Gastroesophageal sphincter (tissue), 4 donors: ENCODE measurements at regions not wholly inside any gene's neighbourhood (a gene's known extent, or its start where the extent isn't known, plus 50 kb on each side); places are given as distances from the start of the nearest gene placed in this dataset.

Experiments used
- ATAC-seq: fragments of 150-250 bp; one replicate; pipeline ENCODE4 v1.9.1; 2016; ENCODE audit warnings: mild to moderate bottlenecking, moderate library complexity
- H3K27ac ChIP-seq, 4 donors: fragments of 200-600 bp; sonication (generic) in 3 of 4; 1 replicate in 3 of 4; 2 replicates in 1 of 4; pipeline ENCODE4 v1.5.1; 2016 to 2019
- H3K27me3 ChIP-seq: fragments of 200-600 bp; sonication (generic); one replicate; pipeline ENCODE4 v1.5.1; 2019
- H3K36me3 ChIP-seq, 2 donors: fragments of 200-600 bp; sonication (generic); one replicate each; pipeline ENCODE4 v1.5.1; 2019; ENCODE audit warnings: control low read depth in 1 of 2
- H3K4me1 ChIP-seq, 3 donors: fragments of 200-600 bp; sonication (generic); 1 replicate in 2 of 3; 2 replicates in 1 of 3; pipeline ENCODE4 v1.5.1; 2016 to 2019; ENCODE audit warnings: control low read depth in 2 of 3
- H3K4me3 ChIP-seq, 2 donors: fragments of 200-600 bp; sonication (generic); one replicate each; pipeline ENCODE4 v1.5.1; 2019; ENCODE audit warnings: mild to moderate bottlenecking in 1 of 2, moderate library complexity in 1 of 2
- H3K9me3 ChIP-seq, 3 donors: fragments of 200-600 bp; sonication (generic); one replicate each; pipeline ENCODE4 v1.5.1; 2017 to 2019; ENCODE audit warnings: control low read depth in 2 of 3
- EP300 ChIP-seq: sonication (generic); formaldehyde crosslinking; IDR thresholded peaks from one replicate; pipeline ENCODE4 v1.6.1; 2017; ENCODE audit warnings: antibody characterized with exemption, mild to moderate bottlenecking
- POLR2A ChIP-seq, 2 donors: fragments of 450-650 bp; IDR thresholded peaks; one replicate each; pipeline ENCODE4 v1.6.1; 2017; ENCODE audit warnings: antibody characterized with exemption in 2 of 2, mild to moderate bottlenecking in 2 of 2, moderate library complexity in 1 of 2
- POLR2AphosphoS5 ChIP-seq: sonication (generic); formaldehyde crosslinking; IDR thresholded peaks from one replicate; pipeline ENCODE4 v1.6.1; 2017; ENCODE audit warnings: antibody characterized with exemption
- WGBS, 2 donors: methylation state at CpG; one replicate each; pipeline ENCODE4 v1.1.5; 2018; ENCODE audit warnings: low coverage in 1 of 2; 5-methylcytosine and 5-hydroxymethylcytosine counted together
- TF ChIP-seq, protein P1 (sequence below), 4 experiments: fragments of 200-600 bp in 2 of 4; fragments of 450-650 bp in 2 of 4; sonication (generic) in 1 of 4; IDR thresholded peaks; one replicate each; pipeline ENCODE4 v1.5.1; 2017 to 2019; ENCODE audit warnings: antibody characterized with exemption in 4 of 4, mild to moderate bottlenecking in 2 of 4, moderate library complexity in 2 of 4

DNA sequence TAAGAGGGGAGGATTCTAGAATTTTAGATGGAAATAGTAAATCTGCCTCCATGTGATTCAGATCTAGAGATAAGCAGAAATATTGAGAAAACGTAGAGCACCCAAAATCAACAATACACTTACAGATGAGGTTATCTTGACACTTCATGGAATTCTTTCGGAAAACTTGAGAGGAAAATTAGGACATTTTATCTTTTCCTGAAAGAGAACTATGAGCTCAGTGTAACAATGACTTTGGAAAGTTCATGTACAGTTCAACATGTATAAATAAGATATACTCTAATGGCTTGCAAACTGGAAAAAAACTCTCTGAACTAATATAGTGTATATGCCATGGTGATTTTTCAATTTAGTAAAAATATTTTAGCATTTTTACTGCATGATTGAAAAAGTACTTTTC is 338.1 kb upstream of the NEGR1 start:
- no peak for ATAC-seq
- Histone ChIP-seq H3K4me3 (no peak overlapping the region), H3K4me1 (no peaks in the 10 kb centered on the region), H3K9me3 (no peaks in the 10 kb centered on the region), H3K27me3 (no peaks in the 10 kb centered on the region), H3K27ac (no peak overlapping the region), H3K36me3 (no peaks in the 10 kb centered on the region)
- WGBS, 2 donors, result 47 to 49% methylated on average over 2 of the region's 2 CpGs
- TF ChIP-seq POLR2A (IDR thresholded peaks at IDR 0.05) (no peak), POLR2AphosphoS5 (no peak), EP300 (no peak)
- TF ChIP-seq, protein P1, sequence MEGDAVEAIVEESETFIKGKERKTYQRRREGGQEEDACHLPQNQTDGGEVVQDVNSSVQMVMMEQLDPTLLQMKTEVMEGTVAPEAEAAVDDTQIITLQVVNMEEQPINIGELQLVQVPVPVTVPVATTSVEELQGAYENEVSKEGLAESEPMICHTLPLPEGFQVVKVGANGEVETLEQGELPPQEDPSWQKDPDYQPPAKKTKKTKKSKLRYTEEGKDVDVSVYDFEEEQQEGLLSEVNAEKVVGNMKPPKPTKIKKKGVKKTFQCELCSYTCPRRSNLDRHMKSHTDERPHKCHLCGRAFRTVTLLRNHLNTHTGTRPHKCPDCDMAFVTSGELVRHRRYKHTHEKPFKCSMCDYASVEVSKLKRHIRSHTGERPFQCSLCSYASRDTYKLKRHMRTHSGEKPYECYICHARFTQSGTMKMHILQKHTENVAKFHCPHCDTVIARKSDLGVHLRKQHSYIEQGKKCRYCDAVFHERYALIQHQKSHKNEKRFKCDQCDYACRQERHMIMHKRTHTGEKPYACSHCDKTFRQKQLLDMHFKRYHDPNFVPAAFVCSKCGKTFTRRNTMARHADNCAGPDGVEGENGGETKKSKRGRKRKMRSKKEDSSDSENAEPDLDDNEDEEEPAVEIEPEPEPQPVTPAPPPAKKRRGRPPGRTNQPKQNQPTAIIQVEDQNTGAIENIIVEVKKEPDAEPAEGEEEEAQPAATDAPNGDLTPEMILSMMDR (IDR thresholded peaks at IDR 0.05), result no peak

DNA sequence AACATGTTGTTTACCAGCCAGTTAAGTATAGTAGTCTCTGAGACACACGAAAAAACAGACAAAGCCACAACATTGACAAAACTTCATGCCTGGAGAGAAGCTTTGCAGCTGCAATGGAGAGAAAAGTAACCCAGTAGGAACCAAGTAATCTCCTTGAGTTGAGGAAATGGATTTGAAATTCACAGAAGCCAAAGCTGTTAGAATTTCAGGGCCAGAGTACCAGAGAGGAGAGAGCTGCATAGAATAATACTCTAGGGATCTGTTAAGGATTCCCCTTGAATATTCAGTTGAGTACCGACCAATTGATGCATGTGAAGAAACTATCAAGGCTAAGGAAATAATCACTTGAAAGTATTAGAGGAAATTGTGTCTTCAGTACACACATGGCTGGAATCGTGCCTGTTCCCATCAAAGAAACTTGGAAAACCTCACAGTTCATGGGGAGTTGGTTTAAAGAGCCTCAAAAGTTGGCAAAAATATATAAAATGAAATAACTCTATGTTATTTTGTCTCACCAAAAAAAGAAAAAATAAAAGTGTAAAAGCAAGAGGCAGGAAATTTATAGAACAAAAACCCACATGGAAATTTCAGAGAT is 324.0 kb upstream of the NEGR1 start:
- Histone ChIP-seq H3K9me3 (no peaks in the 10 kb centered on the region), H3K4me3 (no peak overlapping the region), H3K36me3 (no peaks in the 10 kb centered on the region), H3K27ac (no peak overlapping the region), H3K4me1 (no peaks in the 10 kb centered on the region), H3K27me3 (no peaks in the 10 kb centered on the region)
- 44 to 51% methylated on average over 3 of the region's 3 CpGs for WGBS, 2 donors
- TF ChIP-seq POLR2AphosphoS5 (no peak), POLR2A (IDR thresholded peaks at IDR 0.05) (no peak), EP300 (no peak)
- TF ChIP-seq, protein P1 (IDR thresholded peaks at IDR 0.05), result no peak
- ATAC-seq, result no peak

DNA sequence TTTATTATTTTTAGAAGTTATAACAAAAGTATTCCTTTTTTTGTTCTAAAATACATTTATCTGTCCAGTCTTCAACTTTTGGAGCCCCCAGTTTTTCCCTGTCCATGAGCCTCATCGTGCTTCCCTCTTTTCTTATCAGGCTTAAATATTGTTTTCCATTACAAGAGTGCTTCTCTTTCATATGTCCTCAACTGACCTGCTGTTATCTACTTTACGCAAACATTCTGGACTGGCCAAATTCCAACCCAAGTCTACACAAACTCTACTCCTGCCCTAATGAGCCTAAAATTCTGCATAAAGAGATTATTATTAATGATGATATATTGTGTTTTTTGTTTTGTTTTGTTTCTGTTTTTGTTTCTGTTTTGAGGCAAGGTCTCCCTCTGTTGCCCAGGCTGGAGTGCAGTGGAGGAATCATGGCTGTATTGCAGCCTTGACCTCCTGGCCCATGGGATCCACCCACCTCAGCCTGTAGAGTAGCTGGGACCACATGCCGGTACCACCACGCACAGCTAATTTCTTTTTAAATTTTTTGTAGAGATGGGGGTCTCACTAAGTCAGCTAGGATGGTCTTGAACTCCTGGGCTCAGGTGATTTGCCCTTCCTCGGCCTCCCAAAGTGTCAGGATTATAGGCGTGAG is 318.8 kb upstream of the NEGR1 start:
- TF ChIP-seq POLR2A (IDR thresholded peaks at IDR 0.05), result no peak
- TF ChIP-seq EP300, result no peak
- no peak for TF ChIP-seq POLR2AphosphoS5
- TF ChIP-seq, protein P1 (IDR thresholded peaks at IDR 0.05), result no peak
- 81 to 92% methylated on average over 3 to 6 of the region's 6 CpGs for WGBS, 2 donors
- Histone ChIP-seq H3K36me3 (no peaks in the 10 kb centered on the region), H3K4me1 (no peaks in the 10 kb centered on the region), H3K9me3 (no peaks in the 10 kb centered on the region), H3K4me3 (no peak overlapping the region), H3K27ac (no peak overlapping the region), H3K27me3 (no peaks in the 10 kb centered on the region)
- ATAC-seq, result no peak

DNA sequence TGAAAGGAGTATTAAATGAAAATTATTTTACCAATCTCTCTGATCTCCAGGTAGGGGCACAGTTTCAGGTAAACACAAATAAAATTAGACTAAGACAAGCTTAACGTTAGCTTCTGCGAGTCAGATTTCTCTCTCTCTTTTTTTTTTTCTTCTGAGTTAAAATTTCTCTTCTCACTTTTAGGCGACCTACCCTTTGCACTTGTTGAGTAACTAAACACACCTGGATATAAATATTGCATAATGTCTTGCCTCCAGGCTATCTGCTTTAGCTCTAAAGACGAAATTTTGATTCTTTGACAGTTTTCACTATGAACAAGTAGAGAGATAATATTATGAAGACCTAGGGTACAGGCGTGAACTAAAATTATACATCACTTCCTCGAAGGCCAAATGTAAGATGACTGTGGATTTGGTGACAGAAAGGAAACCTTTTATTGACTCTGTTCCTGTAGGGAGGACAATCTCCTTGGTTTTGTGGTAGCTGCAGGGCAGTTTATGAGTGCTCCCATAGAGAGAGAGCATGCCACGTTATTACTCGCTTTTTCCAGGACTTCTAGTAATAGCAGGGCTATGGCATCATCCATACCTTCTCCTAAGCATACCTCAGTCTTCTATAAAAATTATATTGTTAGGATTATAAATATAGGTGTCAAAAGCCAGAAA is 303.8 kb upstream of the NEGR1 start:
- TF ChIP-seq POLR2A (IDR thresholded peaks at IDR 0.05), result no peak
- TF ChIP-seq, protein P1 (IDR thresholded peaks at IDR 0.05), result no peak
- TF ChIP-seq POLR2AphosphoS5, result no peak
- no peak for TF ChIP-seq EP300
- H3K27me3 ChIP-seq, result no peaks in the 10 kb centered on the region
- H3K27ac ChIP-seq, result no peak overlapping the region
- no peaks in the 10 kb centered on the region for H3K9me3 ChIP-seq
- ATAC-seq, result no peak
- no peaks in the 10 kb centered on the region for H3K4me1 ChIP-seq
- H3K4me3 ChIP-seq, result no peak overlapping the region
- H3K36me3 ChIP-seq, result no peaks in the 10 kb centered on the region
- 87 to 97% methylated on average over 7 to 8 of the region's 8 CpGs for WGBS, 2 donors

DNA sequence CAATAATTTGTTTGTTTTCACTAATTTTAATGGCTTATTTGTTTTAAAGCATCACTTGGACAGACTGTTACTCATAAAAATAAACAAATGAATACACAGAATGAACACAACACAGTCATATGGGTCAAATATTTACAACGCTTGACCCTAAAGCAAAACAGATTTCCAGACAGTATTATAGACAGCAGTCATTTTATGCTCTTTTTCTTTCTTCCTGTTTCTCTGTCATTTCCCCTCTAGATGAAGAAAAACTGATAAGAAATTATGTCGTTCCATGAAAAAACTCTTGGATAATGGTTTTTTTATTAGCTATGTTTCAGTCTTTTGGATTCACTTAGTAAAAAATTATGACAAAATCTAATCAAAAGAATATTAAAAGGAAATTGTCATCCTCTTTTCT is 297.3 kb upstream of the NEGR1 start:
- WGBS, 2 donors, result 64 to 69% methylated on average over 2 of the region's 2 CpGs
- H3K27ac ChIP-seq, result no peak overlapping the region

More for the DNA sequence above, 297.3 kb upstream of the NEGR1 start:
- H3K36me3 ChIP-seq, result no peaks in the 10 kb centered on the region
- H3K4me1 ChIP-seq, result no peaks in the 10 kb centered on the region
- TF ChIP-seq POLR2AphosphoS5, result no peak
- TF ChIP-seq, protein P1 (IDR thresholded peaks at IDR 0.05), result no peak
- TF ChIP-seq EP300, result no peak
- no peak for TF ChIP-seq POLR2A (IDR thresholded peaks at IDR 0.05)
- H3K27me3 ChIP-seq, result no peaks in the 10 kb centered on the region
- no peak for ATAC-seq
- H3K4me3 ChIP-seq, result no peak overlapping the region
- no peaks in the 10 kb centered on the region for H3K9me3 ChIP-seq
